CD4-positive, alpha-beta T cell (primary cell): ENCODE measurements at regions not wholly inside any gene's neighbourhood (a gene's known extent, or its start where the extent isn't known, plus 50 kb on each side); places are given as distances from the start of the nearest gene placed in this dataset.

ENCODE experiments used
- ATAC-seq: fragments of 200-7000 bp; cut with Tn5 transposase; one replicate; pipeline ENCODE4 v1.10.0; 2022; ENCODE audit warnings: mild to moderate bottlenecking; ENCODE audit not compliant: poor library complexity
- CTCF ChIA-PET: fragments of 350-600 bp; sonication (Branson Sonifier 250); formaldehyde crosslinking; loops from one replicate; lab custom pipeline; 2021; ENCODE audit warnings: antibody characterized with exemption, inconsistent platforms; lab: Charles Lee
- POLR2A ChIA-PET: fragments of 350-600 bp; sonication (Branson Sonifier 250); formaldehyde crosslinking; loops from one replicate; lab custom pipeline; 2021; ENCODE audit warnings: antibody characterized with exemption, inconsistent platforms; lab: Charles Lee
- DNase-seq, 14 experiments: peaks; one replicate each; pipeline ENCODE4 v3.0.0-alpha.2; 2013 to 2020; ENCODE audit warnings: mixed read lengths in 2 of 14
- H3K27ac ChIP-seq, 2 donors: one replicate each; pipeline versions ENCODE4 v1.5.1 to v1.7.0; 2013; ENCODE audit warnings: low read length in 2 of 2, low read depth in 1 of 2, mild to moderate bottlenecking in 1 of 2
- H3K27me3 ChIP-seq, 2 experiments: 1 replicate in 1 of 2; 2 replicates in 1 of 2; pipeline versions ENCODE4 v1.6.1 to v1.7.0; 2013; ENCODE audit warnings: low read length in 2 of 2, control low read depth in 1 of 2, mild to moderate bottlenecking in 1 of 2, moderate library complexity in 1 of 2; ENCODE audit not compliant: insufficient read depth in 2 of 2, control insufficient read depth in 1 of 2
- H3K36me3 ChIP-seq: one replicate; pipeline ENCODE4 v1.6.1; 2013; ENCODE audit warnings: low read length, control low read depth; ENCODE audit not compliant: insufficient read depth
- H3K4me1 ChIP-seq: one replicate; pipeline ENCODE4 v1.6.1; 2013; ENCODE audit warnings: low read length, control low read depth; ENCODE audit not compliant: insufficient read depth
- H3K4me3 ChIP-seq: one replicate; pipeline ENCODE4 v1.5.1; 2013; ENCODE audit warnings: mild to moderate bottlenecking, low read length, moderate library complexity
- H3K9me3 ChIP-seq, 2 experiments: 1 replicate in 1 of 2; 2 replicates in 1 of 2; pipeline versions ENCODE4 v1.6.1 to v1.7.0; 2013; ENCODE audit warnings: low read length in 2 of 2, mild to moderate bottlenecking in 2 of 2, control low read depth in 1 of 2, moderate library complexity in 1 of 2; ENCODE audit not compliant: control insufficient read depth in 1 of 2, insufficient read depth in 1 of 2
- H3K27ac Mint-ChIP-seq: one replicate; pipeline ENCODE4 v1.8.0; 2020; ENCODE audit warnings: mixed read lengths
- H3K27me3 Mint-ChIP-seq: one replicate; pipeline ENCODE4 v1.8.0; 2021; ENCODE audit warnings: mixed read lengths
- H3K36me3 Mint-ChIP-seq: one replicate; pipeline ENCODE4 v1.8.0; 2021; ENCODE audit warnings: low read depth, mixed read lengths
- H3K4me1 Mint-ChIP-seq: one replicate; pipeline ENCODE4 v1.8.0; 2021; ENCODE audit warnings: low read depth, mixed read lengths
- H3K4me3 Mint-ChIP-seq: one replicate; pipeline ENCODE4 v1.8.0; 2020; ENCODE audit warnings: mild to moderate bottlenecking, mixed read lengths
- H3K9me3 Mint-ChIP-seq: one replicate; pipeline ENCODE4 v1.8.0; 2020; ENCODE audit warnings: mixed read lengths
- CTCF ChIP-seq: fragments of 200-600 bp; IDR thresholded peaks from one replicate; pipeline ENCODE4 v1.8.0; 2022; ENCODE audit warnings: antibody characterized with exemption, mild to moderate bottlenecking
- intact Hi-C, 2 experiments: fragments of 100-400 bp; cut with DNase I in 1 of 2; cut with micrococcal nuclease in 1 of 2; formaldehyde crosslinking; loops; one replicate each; pipeline versions ENCODE4 v1.15.1 to v1.9.0; 2023 to 2025; cut with DNase I, micrococcal nuclease

DNA sequence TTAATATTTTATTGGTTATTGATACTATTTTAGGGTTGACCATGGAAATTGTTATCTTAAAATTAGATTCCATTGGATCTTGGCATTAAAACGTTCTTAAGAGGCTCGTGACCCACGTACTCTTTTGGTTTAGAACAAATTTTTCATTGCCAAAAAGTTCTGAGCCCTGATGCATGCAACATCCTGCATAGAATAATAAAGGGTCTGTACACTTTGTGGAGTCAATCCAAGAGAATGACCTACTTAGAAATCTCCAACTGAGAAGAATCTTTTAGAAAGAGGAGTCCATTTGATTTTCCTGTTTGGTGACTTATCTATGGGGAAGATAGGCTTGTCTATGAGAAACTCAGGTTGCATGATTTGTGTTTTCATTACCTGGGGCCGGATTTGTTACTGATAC, 404.2 kb upstream of the RGMA start:
- TF ChIP-seq CTCF = no peak
- no peaks in the 10 kb centered on the region for H3K4me1 Mint-ChIP-seq
- POLR2A ChIA-PET = no interaction called here
- H3K36me3 Mint-ChIP-seq = no peaks in the 10 kb centered on the region
- Histone ChIP-seq H3K4me1 (no peaks in the 10 kb centered on the region), H3K27ac (no peak overlapping the region), H3K27me3 (no peaks in the 10 kb centered on the region), H3K9me3 (no peaks in the 10 kb centered on the region), H3K4me3 (no peak overlapping the region), H3K36me3 (no peaks in the 10 kb centered on the region)
- H3K27me3 Mint-ChIP-seq = no peaks in the 10 kb centered on the region
- H3K27ac Mint-ChIP-seq = no peak overlapping the region
- no peak for DNase-seq
- no peak for ATAC-seq
- no peak overlapping the region for H3K4me3 Mint-ChIP-seq
- intact Hi-C loops = no loop called here
- CTCF ChIA-PET = no interaction called here
- no peaks in the 10 kb centered on the region for H3K9me3 Mint-ChIP-seq

GRCh38 chr15:93491291-93491690, 402.3 kb upstream of the RGMA start:
- Histone ChIP-seq H3K36me3 (no peaks in the 10 kb centered on the region), H3K27ac (no peak overlapping the region), H3K4me3 (no peak overlapping the region), H3K27me3 (no peaks in the 10 kb centered on the region), H3K4me1 (no peaks in the 10 kb centered on the region), H3K9me3 (peaks cover 0 to 4% of the 10 kb centered on the region in 2 experiments)
- intact Hi-C loops = no loop called here
- Mint-ChIP-seq H3K27me3 (no peaks in the 10 kb centered on the region), H3K4me3 (no peak overlapping the region), H3K36me3 (no peaks in the 10 kb centered on the region), H3K9me3 (no peaks in the 10 kb centered on the region), H3K4me1 (no peaks in the 10 kb centered on the region), H3K27ac (no peak overlapping the region)
- no peak for DNase-seq
- ATAC-seq = no peak
- no peak for TF ChIP-seq CTCF
- POLR2A ChIA-PET = no interaction called here
- CTCF ChIA-PET = no interaction called here

DNA sequence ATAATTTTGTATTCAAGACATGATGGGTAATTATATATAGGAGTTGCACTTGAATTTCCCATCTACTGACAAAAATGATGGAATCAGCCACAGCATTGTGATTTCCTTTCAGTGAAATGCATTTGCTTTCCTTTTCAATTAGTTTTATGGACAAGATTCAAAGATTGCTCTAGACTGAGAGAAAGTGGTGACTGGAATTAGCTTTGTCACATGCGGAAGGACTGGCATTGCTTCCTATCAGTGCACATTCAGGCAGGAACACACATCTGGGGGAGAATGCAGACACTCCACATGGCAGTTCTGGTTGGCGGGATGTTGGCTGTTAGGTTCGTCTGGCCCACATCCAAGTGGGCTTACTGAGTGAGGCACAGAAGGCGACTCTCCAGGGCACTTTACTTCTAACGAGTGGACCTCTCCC, 399.3 kb upstream of the RGMA start:
- no peaks in the 10 kb centered on the region for H3K27me3 Mint-ChIP-seq
- TF ChIP-seq CTCF = no peak
- no peak overlapping the region for H3K4me3 Mint-ChIP-seq
- DNase-seq (no peak), ATAC-seq (no peak)
- H3K4me3 ChIP-seq = no peak overlapping the region
- H3K36me3 ChIP-seq = no peaks in the 10 kb centered on the region
- peaks cover 0 to 4% of the 10 kb centered on the region in 2 experiments for H3K9me3 ChIP-seq
- ChIA-PET POLR2A (no interaction called here), CTCF (no interaction called here)
- no peaks in the 10 kb centered on the region for H3K4me1 Mint-ChIP-seq
- intact Hi-C loops = no loop called here
- H3K27ac ChIP-seq = no peak overlapping the region
- no peaks in the 10 kb centered on the region for H3K27me3 ChIP-seq
- no peak overlapping the region for H3K27ac Mint-ChIP-seq
- no peaks in the 10 kb centered on the region for H3K4me1 ChIP-seq
- H3K9me3 Mint-ChIP-seq = no peaks in the 10 kb centered on the region
- H3K36me3 Mint-ChIP-seq = no peaks in the 10 kb centered on the region
